GM21390 (cell line): ENCODE measurements at regions not wholly inside any gene's neighbourhood (a gene's known extent, or its start where the extent isn't known, plus 50 kb on each side); places are given as distances from the start of the nearest gene placed in this dataset.
"Not testable (repeated sequence)": the region's sequence is repeated elsewhere in the genome, so short reads cannot be mapped to it uniquely, and the experiment has no call there.

ENCODE experiments used
- ATAC-seq: cut with Tn5 transposase; IDR thresholded peaks from one replicate; pipeline ENCODE4 v1.9.1; 2021; ENCODE audit not compliant: unreplicated experiment

DNA sequence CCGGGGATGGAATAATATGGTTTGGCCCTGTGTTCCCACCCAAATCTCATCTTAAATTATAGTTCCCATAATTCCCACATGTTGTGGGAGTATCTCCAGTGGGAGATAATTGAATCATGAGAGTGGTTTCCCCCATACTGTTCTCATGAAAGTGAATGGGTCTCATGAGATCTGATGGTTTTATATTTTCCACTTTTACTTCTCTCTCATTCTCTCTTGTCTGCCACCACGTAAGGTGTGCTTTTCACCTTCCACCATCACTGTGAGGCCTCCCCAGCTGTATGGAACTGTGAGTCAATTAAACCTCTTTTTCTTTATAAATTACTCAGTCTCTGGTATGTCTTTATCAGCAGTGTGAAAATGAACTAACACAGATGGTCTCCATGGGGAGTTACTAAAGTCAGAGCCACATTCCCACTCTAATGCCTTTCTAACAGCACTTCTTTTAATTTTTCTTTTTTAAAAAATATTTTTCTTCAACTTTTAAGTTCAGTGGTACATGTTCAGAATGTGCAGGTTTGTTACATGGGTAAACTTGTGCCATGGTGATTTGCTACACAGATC, 306.6 kb downstream of the DTHD1 start:
- ATAC-seq = no peak

GRCh38 chr4:36590343-36590742, 308.9 kb downstream of the DTHD1 start:
- no peak for ATAC-seq

DNA sequence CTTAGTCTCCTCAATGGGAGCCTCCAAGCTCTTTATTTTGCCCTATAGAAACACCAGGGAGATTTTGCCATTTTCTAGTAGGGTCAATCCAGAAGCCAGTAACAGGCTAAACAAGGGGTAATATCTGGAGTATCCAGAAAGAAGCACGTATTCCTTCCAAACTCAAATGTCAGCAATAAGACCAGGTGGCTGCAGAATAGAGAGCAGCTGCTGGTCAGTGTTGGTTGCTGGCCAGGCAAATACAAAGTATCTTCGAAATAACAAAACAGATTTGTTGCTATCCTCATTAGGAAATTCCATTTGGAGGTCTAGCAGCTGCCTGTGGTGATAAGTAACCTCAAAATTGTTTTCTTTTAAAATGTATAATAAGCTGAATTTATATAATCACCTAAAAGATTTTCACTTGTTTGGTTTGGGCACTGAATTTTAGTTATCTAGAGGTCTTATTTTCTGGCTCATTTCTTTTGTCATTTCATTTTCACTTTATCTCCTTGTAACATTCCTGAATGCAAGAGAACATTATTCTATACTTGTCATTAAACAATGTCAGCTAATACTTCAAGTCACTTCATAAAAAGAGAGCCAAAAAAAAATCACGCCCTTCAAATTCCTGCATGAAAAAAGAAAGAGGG, 320.6 kb downstream of the DTHD1 start:
- ATAC-seq = no peak

DNA sequence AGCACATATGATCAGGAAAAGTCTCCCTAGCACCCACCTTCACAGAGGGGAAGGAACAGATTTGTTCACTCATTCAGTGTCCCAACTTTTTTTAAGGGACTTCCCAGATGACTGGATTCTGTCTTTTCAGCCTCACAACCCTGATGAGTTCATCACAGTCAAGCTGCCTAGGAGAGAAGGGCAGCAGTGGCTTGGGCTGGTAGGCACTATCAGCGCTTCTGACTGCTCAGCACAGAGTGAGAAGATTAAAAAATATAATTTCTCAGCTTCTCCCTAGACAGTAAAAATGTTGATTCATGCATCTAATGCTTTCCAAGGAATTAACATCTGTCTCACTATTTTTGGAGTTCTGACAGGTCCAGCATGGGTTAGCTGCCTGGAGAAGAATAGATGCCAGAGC, 328.2 kb downstream of the DTHD1 start:
- no peak for ATAC-seq

GRCh38 chr4:36610628-36611027, 329.2 kb downstream of the DTHD1 start:
- no peak for ATAC-seq

GRCh38 chr4:36613142-36613541, 331.7 kb downstream of the DTHD1 start:
- not testable (repeated sequence) for ATAC-seq

DNA sequence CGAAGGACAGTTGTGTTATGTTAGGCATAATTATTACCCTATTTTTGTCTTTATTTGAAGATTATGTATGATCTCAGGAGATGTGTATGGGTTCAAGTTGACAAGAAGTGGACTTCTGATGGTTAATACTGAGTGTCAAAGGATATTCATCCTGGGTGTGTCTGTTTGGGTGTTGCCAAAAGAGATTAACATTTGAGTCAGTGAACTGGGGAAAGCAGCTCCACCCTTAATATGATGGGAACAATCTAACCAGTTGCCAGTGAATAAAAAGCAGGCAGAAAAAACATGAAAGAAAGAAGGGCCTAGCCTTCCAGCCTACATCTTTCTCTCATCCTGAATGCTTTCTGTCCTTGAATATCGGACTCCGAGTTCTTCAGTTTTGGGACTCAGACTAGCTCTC, 332.6 kb downstream of the DTHD1 start:
- no peak for ATAC-seq

DNA sequence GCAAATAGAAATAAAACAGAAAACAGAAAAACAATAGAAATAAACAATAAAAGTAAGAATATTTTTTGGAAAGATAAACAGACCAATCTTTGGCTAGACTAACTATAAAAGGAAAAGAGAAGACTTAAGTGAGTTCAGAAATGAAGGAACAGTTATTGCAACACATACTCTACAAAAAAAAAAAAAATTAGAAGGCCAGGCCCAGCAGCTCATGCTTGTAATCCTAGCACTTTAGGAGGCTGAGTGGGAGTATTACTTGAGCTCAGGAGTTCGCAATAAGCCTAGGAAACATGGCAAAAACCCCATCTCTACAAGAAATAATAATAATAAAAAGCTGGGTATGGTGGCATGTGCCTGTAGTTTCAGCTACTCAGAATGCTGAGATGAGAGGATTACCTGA, 336.7 kb downstream of the DTHD1 start:
- ATAC-seq = no peak

- ATAC-seq = no peak
Measured at GRCh38 chr4:36624030-36624429, 342.6 kb downstream of the DTHD1 start.

- ATAC-seq = no peak
Measured at GRCh38 chr4:36638273-36638811, 356.9 kb downstream of the DTHD1 start.

- ATAC-seq = no peak
Measured at GRCh38 chr4:36640876-36641275, 359.5 kb downstream of the DTHD1 start.

DNA sequence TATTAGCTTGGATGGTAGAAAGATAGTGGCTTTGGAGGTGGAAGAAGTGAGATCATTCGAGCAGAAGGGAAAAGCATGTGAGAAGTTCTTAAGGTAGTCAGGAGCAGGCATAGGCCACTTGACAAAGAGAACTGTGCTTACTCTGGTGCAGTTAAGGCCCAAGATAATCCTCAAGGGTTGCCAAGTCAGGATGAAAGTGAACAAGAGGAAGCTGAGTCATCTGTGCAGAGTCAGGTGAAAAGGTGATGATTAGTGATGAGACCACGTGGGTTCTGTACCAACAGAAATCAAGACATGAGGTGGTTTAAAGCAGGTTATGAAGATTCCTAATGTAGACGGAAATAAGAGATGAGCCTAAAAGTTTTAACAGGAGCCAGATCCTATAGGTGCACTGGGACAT, 369.8 kb downstream of the DTHD1 start:
- peak; percentile 97 for ATAC-seq

- ATAC-seq = no peak
Measured at GRCh38 chr4:36652857-36653256, 371.4 kb downstream of the DTHD1 start.

DNA sequence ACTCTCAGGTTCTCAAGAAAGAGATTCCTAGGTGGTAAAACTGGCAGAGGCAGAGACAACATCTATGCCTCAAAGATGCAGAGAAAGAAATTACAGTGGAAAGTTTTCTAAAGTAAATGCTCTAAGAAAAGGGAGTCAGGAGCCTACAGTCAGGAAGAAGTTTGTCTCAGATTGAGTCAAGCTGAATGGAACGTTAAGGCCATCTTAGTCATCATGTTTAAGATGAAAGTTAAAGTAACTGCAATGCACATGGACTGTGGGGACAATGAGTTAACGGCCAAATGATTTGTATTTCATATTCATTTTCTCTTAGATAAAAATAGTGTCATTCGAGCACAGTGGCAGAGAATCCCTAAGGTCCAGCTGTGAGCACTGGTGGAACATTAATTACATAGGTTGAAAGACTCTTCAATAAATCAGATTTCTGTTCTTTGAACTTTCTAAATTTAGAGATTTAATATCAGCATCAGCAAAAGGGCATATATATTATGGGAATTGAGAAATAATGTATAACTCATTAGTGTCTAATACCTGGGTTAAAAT, 384.6 kb downstream of the DTHD1 start:
- ATAC-seq = no peak

- ATAC-seq = no peak
Measured at GRCh38 chr4:36675436-36675835, 394.0 kb downstream of the DTHD1 start.

DNA sequence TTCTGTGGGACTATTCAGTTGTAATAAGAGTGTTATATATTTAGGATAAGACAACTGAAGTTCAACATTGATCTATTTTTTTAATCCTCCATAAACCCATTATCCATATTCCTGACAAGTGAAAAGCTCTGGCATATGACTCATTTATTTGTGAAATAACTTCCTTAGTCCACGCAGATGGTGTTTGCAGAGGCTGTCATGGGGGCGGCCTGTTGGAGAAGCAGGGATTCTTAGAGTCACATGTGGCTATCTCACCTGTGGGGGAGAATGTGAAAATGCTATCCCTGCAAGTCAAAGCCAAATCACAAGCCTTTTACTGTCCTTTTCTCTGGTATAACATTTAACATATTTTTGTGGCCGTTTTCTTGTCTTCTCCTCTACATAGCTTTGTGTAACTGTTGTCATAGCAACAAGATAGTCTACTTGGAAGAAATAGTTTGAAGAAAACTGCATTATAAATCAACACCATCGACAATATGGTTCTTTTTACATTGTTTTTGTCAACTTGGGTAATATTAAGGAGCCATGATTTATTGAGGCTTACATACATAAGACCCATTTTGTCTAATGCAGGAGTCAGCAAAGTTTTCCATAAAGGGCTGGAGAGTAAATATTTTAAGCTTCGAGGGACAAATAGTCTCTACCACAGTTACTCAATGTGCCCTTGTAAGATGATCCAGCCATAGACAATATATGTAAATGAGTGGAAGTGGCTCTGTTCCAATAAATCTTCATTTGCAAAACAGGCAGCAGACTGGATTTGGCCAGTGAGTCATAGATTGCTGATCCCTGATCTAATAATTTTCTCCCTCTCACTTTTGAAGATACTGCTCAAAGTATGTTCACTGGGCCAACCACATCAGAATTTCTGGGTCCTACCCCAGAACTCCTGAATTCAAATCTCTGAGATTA, 395.0 kb downstream of the DTHD1 start:
- ATAC-seq = no peak

DNA sequence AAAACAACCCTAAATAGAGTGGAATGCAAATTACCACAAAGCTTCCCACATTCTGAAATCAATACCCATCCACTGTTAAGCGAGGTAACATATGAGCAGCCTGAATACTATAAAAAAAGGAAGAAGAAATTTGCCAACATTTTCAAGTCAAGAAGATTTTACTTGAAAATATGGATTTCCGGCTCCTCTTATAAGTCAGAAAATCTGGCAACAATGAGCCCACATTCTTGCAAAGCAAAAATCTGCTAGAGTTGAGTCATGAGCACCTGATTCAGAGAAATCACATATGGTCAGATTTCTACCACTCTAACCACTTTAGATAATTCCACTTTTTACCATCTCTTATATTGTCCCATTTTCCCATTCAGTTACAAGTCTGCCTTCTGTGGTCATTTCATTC, 395.7 kb downstream of the DTHD1 start:
- ATAC-seq = no peak

GRCh38 chr4:36677874-36678273, 396.5 kb downstream of the DTHD1 start:
- no peak for ATAC-seq

GRCh38 chr4:36687681-36688080, 406.3 kb downstream of the DTHD1 start:
- ATAC-seq = no peak

- no peak for ATAC-seq
Measured at GRCh38 chr4:36692586-36692985, 411.2 kb downstream of the DTHD1 start.

GRCh38 chr4:36702245-36702644, 420.8 kb downstream of the DTHD1 start:
- no peak for ATAC-seq

- no peak for ATAC-seq
Measured at GRCh38 chr4:36704289-36704688, 422.9 kb downstream of the DTHD1 start.
